Ectodermal cell (in vitro differentiated cells): ENCODE measurements at regions not wholly inside any gene's neighbourhood (a gene's known extent, or its start where the extent isn't known, plus 50 kb on each side); places are given as distances from the start of the nearest gene placed in this dataset.

Experiments
- H3K27ac ChIP-seq: 2 replicates; pipeline ENCODE4 v1.7.0; 2013; ENCODE audit warnings: mild to moderate bottlenecking, low read depth, low read length; ENCODE audit not compliant: insufficient read depth, poor library complexity, severe bottlenecking
- H3K27me3 ChIP-seq: 2 replicates; pipeline ENCODE4 v1.7.0; 2013; ENCODE audit warnings: mild to moderate bottlenecking, low read length; ENCODE audit not compliant: insufficient read depth, control insufficient read depth, poor library complexity, severe bottlenecking
- H3K36me3 ChIP-seq: one replicate; pipeline ENCODE4 v1.7.0; 2013; ENCODE audit warnings: low read length; ENCODE audit not compliant: control insufficient read depth, insufficient read depth
- H3K4me1 ChIP-seq: one replicate; pipeline ENCODE4 v1.7.0; 2013; ENCODE audit warnings: low read length; ENCODE audit not compliant: control insufficient read depth, insufficient read depth
- H3K4me3 ChIP-seq: 2 replicates; pipeline ENCODE4 v1.7.0; 2013; ENCODE audit warnings: low read depth, low read length, control low read depth; ENCODE audit not compliant: insufficient read depth
- H3K9me3 ChIP-seq: 2 replicates; pipeline ENCODE4 v1.7.0; 2013; ENCODE audit warnings: mild to moderate bottlenecking, low read length, moderate library complexity; ENCODE audit not compliant: control insufficient read depth
- WGBS, 2 experiments: methylation state at CpG; one replicate each; pipeline ENCODE4 v1.1.7; 2013; ENCODE audit warnings: missing lambda C conversion rate in 2 of 2; 5-methylcytosine and 5-hydroxymethylcytosine counted together

GRCh38 chr14:48391661-48392060 is 716.3 kb upstream of the MDGA2 start:
- H3K36me3 ChIP-seq: no peaks in the 10 kb centered on the region
- H3K4me3 ChIP-seq: no peak overlapping the region
- no peak overlapping the region for H3K27ac ChIP-seq
- WGBS, 2 experiments: 84 to 86% methylated on average over 4 to 5 of the region's 5 CpGs
- no peaks in the 10 kb centered on the region for H3K4me1 ChIP-seq
- no peaks in the 10 kb centered on the region for H3K27me3 ChIP-seq
- no peaks in the 10 kb centered on the region for H3K9me3 ChIP-seq

GRCh38 chr14:48390346-48390745 is 714.9 kb upstream of the MDGA2 start:
- 76 to 95% methylated on average over 2 of the region's 2 CpGs for WGBS, 2 experiments

GRCh38 chr14:48384821-48385220 is 709.4 kb upstream of the MDGA2 start:
- H3K4me3 ChIP-seq: no peak overlapping the region
- H3K4me1 ChIP-seq: no peaks in the 10 kb centered on the region
- no peaks in the 10 kb centered on the region for H3K9me3 ChIP-seq
- H3K27ac ChIP-seq: no peak overlapping the region
- H3K36me3 ChIP-seq: no peaks in the 10 kb centered on the region
- WGBS, 2 experiments: 89 to 96% methylated on average over 1 of the region's 1 CpG
- no peaks in the 10 kb centered on the region for H3K27me3 ChIP-seq

More at GRCh38 chr14:48390346-48390745, 714.9 kb upstream of the MDGA2 start:
- Histone ChIP-seq H3K27me3 (no peaks in the 10 kb centered on the region), H3K9me3 (no peaks in the 10 kb centered on the region), H3K27ac (no peak overlapping the region), H3K4me1 (no peaks in the 10 kb centered on the region), H3K36me3 (no peaks in the 10 kb centered on the region), H3K4me3 (no peak overlapping the region)

GRCh38 chr14:48382961-48383360 is 707.6 kb upstream of the MDGA2 start:
- no peaks in the 10 kb centered on the region for H3K9me3 ChIP-seq
- H3K27me3 ChIP-seq: no peaks in the 10 kb centered on the region
- WGBS, 2 experiments: 95% methylated on average over 13 of the region's 13 CpGs
- H3K4me3 ChIP-seq: no peak overlapping the region
- H3K27ac ChIP-seq: no peak overlapping the region
- H3K4me1 ChIP-seq: no peaks in the 10 kb centered on the region
- H3K36me3 ChIP-seq: no peaks in the 10 kb centered on the region

GRCh38 chr14:48378541-48378940 is 703.1 kb upstream of the MDGA2 start:
- no peak overlapping the region for H3K27ac ChIP-seq

GRCh38 chr14:48373981-48374380 is 698.6 kb upstream of the MDGA2 start:
- Histone ChIP-seq H3K36me3 (no peaks in the 10 kb centered on the region), H3K27ac (no peak overlapping the region), H3K9me3 (no peaks in the 10 kb centered on the region), H3K27me3 (no peaks in the 10 kb centered on the region), H3K4me3 (no peak overlapping the region), H3K4me1 (no peaks in the 10 kb centered on the region)
- WGBS, 2 experiments: 83% methylated on average over 1 of the region's 3 CpGs; no CpG with 5 or more reads in 1 of the 2 experiments

More at GRCh38 chr14:48378541-48378940, 703.1 kb upstream of the MDGA2 start:
- no peaks in the 10 kb centered on the region for H3K9me3 ChIP-seq
- no peaks in the 10 kb centered on the region for H3K36me3 ChIP-seq
- 100% methylated on average over 1 of the region's 1 CpG for WGBS, 2 experiments
- H3K4me3 ChIP-seq: no peak overlapping the region
- no peaks in the 10 kb centered on the region for H3K4me1 ChIP-seq
- no peaks in the 10 kb centered on the region for H3K27me3 ChIP-seq

GRCh38 chr14:48350971-48351370 is 675.6 kb upstream of the MDGA2 start:
- WGBS, 2 experiments: 79 to 84% methylated on average over 2 of the region's 2 CpGs
- H3K27ac ChIP-seq: no peak overlapping the region
- no peaks in the 10 kb centered on the region for H3K27me3 ChIP-seq
- no peaks in the 10 kb centered on the region for H3K36me3 ChIP-seq
- no peak overlapping the region for H3K4me3 ChIP-seq
- no peaks in the 10 kb centered on the region for H3K9me3 ChIP-seq
- H3K4me1 ChIP-seq: no peaks in the 10 kb centered on the region

- no peaks in the 10 kb centered on the region for H3K9me3 ChIP-seq
- no peaks in the 10 kb centered on the region for H3K4me1 ChIP-seq
- no peak overlapping the region for H3K4me3 ChIP-seq
- H3K27me3 ChIP-seq: no peaks in the 10 kb centered on the region
- WGBS, 2 experiments: 91 to 93% methylated on average over 2 of the region's 2 CpGs
- no peak overlapping the region for H3K27ac ChIP-seq
- H3K36me3 ChIP-seq: no peaks in the 10 kb centered on the region
Measured at GRCh38 chr14:48349689-48350088, 674.3 kb upstream of the MDGA2 start.

GRCh38 chr14:48341069-48341468 is 665.7 kb upstream of the MDGA2 start:
- no peaks in the 10 kb centered on the region for H3K36me3 ChIP-seq
- H3K9me3 ChIP-seq: no peaks in the 10 kb centered on the region
- no peak overlapping the region for H3K4me3 ChIP-seq
- H3K27ac ChIP-seq: no peak overlapping the region
- H3K27me3 ChIP-seq: no peaks in the 10 kb centered on the region
- H3K4me1 ChIP-seq: no peaks in the 10 kb centered on the region
- WGBS, 2 experiments: 88 to 93% methylated on average over 1 of the region's 1 CpG

GRCh38 chr14:48333221-48333920 is 658.0 kb upstream of the MDGA2 start:
- 100% methylated on average over 1 of the region's 2 CpGs; no CpG with 5 or more reads in 1 of the 2 experiments for whole genome bisulfite sequencing, 2 experiments
- no peak overlapping the region for H3K27ac ChIP-seq

More at GRCh38 chr14:48333221-48333920, 658.0 kb upstream of the MDGA2 start:
- Histone ChIP-seq H3K9me3 (no peaks in the 10 kb centered on the region), H3K4me3 (no peak overlapping the region), H3K27me3 (no peaks in the 10 kb centered on the region), H3K36me3 (no peaks in the 10 kb centered on the region), H3K4me1 (no peaks in the 10 kb centered on the region)
